Breast epithelium (tissue), 4 donors: ENCODE measurements at regions not wholly inside any gene's neighbourhood (a gene's known extent, or its start where the extent isn't known, plus 50 kb on each side); places are given as distances from the start of the nearest gene placed in this dataset.

Source experiments
- DNase-seq, 2 donors: peaks; one replicate each; pipeline ENCODE4 v3.0.0-alpha.2; 2019; ENCODE audit warnings: low spot score in 2 of 2
- H3K27ac ChIP-seq, 2 donors: fragments of 200-600 bp; sonication (generic) in 1 of 2; one replicate each; pipeline ENCODE4 v1.5.1; 2016 to 2019; ENCODE audit warnings: mild to moderate bottlenecking in 1 of 2
- H3K27me3 ChIP-seq, 2 donors: fragments of 200-600 bp; sonication (generic) in 1 of 2; one replicate each; pipeline versions ENCODE4 v1.5.1 to v1.6.0; 2017 to 2019; ENCODE audit warnings: control low read depth in 1 of 2, mild to moderate bottlenecking in 1 of 2
- H3K36me3 ChIP-seq: fragments of 200-600 bp; one replicate; pipeline ENCODE4 v1.5.1; 2019
- H3K4me1 ChIP-seq, 2 donors: fragments of 200-600 bp; sonication (generic); one replicate each; pipeline ENCODE4 v1.5.1; 2016 to 2019; ENCODE audit warnings: control low read depth in 1 of 2
- H3K4me3 ChIP-seq, 3 donors: fragments of 200-600 bp; sonication (generic); 1 replicate in 2 of 3; 2 replicates in 1 of 3; pipeline ENCODE4 v1.5.1; 2016 to 2019; ENCODE audit warnings: mild to moderate bottlenecking in 3 of 3, moderate library complexity in 2 of 3
- H3K9me3 ChIP-seq, 2 donors: fragments of 200-600 bp; sonication (generic) in 1 of 2; one replicate each; pipeline ENCODE4 v1.5.1; 2016 to 2019; ENCODE audit warnings: control low read depth in 1 of 2
- POLR2A ChIP-seq: fragments of 450-650 bp; IDR thresholded peaks from one replicate; pipeline ENCODE4 v1.6.1; 2016; ENCODE audit warnings: antibody characterized with exemption, mild to moderate bottlenecking, moderate library complexity
- POLR2AphosphoS5 ChIP-seq, 3 donors: sonication (generic); formaldehyde crosslinking; IDR thresholded peaks; one replicate each; pipeline ENCODE4 v1.6.1; 2017; ENCODE audit warnings: antibody characterized with exemption in 3 of 3
- intact Hi-C: fragments of 100-400 bp; cut with DNase I; formaldehyde crosslinking; loops from one replicate; pipeline ENCODE4 v1.15.1; 2023; ENCODE audit warnings: low total_unique reads
- TF ChIP-seq, protein P1 (sequence below), 3 donors: fragments of 450-650 bp; IDR thresholded peaks; one replicate each; pipeline ENCODE4 v1.5.1; 2016 to 2017; ENCODE audit warnings: antibody characterized with exemption in 3 of 3, mild to moderate bottlenecking in 3 of 3, moderate library complexity in 3 of 3

DNA sequence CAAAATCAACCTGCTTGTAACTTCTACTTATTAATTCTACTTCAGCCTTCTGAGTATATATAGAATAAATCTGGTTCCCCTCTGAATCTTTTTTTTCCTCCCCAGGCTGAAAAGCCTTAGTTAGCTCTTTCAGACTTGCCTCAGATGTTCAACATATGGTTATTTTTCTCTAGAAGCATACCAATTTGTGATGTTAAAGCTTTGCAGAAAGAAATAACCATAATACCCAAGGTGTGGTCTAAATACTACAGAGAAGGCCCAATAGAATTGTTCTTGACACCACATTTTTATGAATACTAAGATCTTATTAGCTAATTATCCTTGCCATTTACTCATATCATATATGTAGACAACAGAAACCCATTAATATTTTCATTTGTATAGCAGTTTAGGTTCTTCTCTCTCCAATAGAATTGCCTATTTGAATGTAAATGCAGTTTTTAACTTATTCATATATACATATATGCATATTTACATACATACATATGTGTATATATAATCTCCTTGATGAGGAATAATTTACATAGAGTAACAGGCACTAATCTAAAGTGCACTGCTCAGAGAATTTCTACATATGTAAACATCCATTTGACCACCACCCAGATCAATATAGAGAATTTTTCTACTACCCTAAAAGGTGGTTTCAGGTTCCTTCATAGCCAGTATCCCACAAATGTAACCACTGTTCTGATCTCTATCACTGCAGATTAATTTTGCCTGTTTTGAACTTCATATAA lies 175.2 kb upstream of the IVNS1ABP start:
- no peak for DNase-seq
- Histone ChIP-seq H3K4me1 (no peaks in the 10 kb centered on the region), H3K27me3 (no peaks in the 10 kb centered on the region), H3K4me3 (no peak overlapping the region), H3K9me3 (no peaks in the 10 kb centered on the region), H3K36me3 (no peaks in the 10 kb centered on the region), H3K27ac (no peak overlapping the region)
- no peak for TF ChIP-seq POLR2A
- TF ChIP-seq, protein P1, sequence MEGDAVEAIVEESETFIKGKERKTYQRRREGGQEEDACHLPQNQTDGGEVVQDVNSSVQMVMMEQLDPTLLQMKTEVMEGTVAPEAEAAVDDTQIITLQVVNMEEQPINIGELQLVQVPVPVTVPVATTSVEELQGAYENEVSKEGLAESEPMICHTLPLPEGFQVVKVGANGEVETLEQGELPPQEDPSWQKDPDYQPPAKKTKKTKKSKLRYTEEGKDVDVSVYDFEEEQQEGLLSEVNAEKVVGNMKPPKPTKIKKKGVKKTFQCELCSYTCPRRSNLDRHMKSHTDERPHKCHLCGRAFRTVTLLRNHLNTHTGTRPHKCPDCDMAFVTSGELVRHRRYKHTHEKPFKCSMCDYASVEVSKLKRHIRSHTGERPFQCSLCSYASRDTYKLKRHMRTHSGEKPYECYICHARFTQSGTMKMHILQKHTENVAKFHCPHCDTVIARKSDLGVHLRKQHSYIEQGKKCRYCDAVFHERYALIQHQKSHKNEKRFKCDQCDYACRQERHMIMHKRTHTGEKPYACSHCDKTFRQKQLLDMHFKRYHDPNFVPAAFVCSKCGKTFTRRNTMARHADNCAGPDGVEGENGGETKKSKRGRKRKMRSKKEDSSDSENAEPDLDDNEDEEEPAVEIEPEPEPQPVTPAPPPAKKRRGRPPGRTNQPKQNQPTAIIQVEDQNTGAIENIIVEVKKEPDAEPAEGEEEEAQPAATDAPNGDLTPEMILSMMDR (IDR thresholded peaks at IDR 0.05), result no peak
- TF ChIP-seq POLR2AphosphoS5 (IDR thresholded peaks at IDR 0.05), result no peak
- intact Hi-C loops, result no loop called here

DNA sequence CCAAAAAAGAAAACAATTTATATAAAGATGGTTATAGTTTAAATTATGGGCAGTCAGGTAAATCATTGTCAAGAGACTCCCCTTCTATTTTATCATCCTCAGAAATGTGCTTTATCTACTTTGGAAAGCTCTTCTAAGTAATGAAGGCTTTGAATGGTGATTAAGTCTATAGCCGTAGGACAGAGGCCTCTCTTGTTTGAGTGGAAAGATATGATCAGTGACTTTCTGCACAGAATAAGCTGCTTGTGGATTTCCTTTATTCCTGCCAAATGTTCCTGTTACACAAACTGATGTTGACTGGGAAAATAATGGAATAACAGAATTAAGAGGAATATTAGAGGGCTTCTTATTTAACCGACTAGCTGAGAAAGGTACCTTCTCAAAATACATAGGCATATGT lies 174.6 kb upstream of the IVNS1ABP start:
- DNase-seq, result no peak
- no peak overlapping the region for H3K27ac ChIP-seq
- no peaks in the 10 kb centered on the region for H3K9me3 ChIP-seq
- H3K4me3 ChIP-seq, result no peak overlapping the region
- H3K4me1 ChIP-seq, result no peaks in the 10 kb centered on the region
- no peak for TF ChIP-seq POLR2AphosphoS5 (IDR thresholded peaks at IDR 0.05)
- TF ChIP-seq POLR2A, result no peak
- TF ChIP-seq, protein P1 (IDR thresholded peaks at IDR 0.05), result no peak
- H3K36me3 ChIP-seq, result no peaks in the 10 kb centered on the region
- intact Hi-C loops, result no loop called here
- H3K27me3 ChIP-seq, result no peaks in the 10 kb centered on the region

DNA sequence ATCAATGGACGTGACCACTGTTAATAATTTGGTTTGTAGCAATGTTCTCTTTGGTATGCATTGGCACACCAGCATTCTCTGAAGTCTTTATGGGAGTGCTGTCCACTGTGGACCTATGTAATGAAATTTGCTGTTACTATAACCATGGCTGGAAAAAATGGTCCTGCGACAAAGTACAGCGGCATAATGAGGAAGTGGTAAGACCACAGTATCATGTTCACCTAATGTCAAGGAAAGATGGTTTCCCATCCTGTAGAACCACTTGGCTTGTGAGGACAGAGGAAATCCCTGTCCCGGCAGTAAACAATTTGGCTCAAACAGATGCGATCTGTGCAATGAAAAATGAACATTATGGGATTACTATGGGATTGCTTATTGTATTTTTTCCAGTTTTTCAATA lies 173.9 kb upstream of the IVNS1ABP start:
- H3K27me3 ChIP-seq, result no peaks in the 10 kb centered on the region
- no peaks in the 10 kb centered on the region for H3K9me3 ChIP-seq
- intact Hi-C loops, result no loop called here
- H3K4me3 ChIP-seq, result no peak overlapping the region
- no peak for TF ChIP-seq POLR2A
- no peak for DNase-seq
- H3K36me3 ChIP-seq, result no peaks in the 10 kb centered on the region
- H3K4me1 ChIP-seq, result no peaks in the 10 kb centered on the region
- H3K27ac ChIP-seq, result no peak overlapping the region

DNA sequence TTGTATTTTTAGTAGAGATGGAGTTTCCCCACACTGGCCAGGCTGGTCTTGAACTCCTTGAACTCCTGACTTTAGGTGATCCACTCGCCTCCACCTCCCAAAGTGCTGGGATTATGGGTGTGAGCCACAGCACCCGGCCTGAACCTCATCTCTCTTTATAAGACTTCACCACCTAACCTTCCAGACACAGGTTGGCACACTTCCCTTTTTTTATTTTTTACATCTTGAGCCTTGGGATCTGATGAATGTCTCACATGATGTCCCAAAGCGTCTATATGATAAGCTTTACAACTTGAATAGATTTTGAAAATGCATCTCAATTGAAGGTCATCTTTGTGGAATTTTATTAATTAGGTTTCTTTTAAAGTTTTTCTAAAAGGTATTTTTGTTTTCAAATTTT lies 172.4 kb upstream of the IVNS1ABP start:
- H3K4me1 ChIP-seq, result no peaks in the 10 kb centered on the region
- DNase-seq, result no peak
- intact Hi-C loops, result no loop called here

DNA sequence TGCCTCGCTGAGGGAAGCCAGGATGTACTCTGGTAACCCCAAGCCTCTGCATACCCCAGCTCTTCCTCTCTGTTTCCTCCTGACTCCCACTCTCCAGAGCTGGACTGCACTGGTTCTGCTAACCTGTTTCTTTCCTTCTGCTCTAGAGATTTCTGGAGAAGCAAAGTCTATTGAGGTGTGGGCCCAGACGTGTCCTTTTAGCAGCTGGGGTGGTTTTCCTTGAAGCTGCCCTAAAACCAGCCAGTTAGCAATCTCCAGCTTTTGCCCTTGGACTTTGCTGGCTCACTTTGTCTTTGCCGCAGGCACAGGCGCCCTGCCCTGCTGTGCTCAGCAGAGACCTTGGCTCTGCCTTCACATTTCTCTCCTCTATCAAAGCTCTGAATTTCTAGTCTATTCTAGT lies 171.8 kb upstream of the IVNS1ABP start:
- H3K36me3 ChIP-seq, result no peaks in the 10 kb centered on the region
- H3K9me3 ChIP-seq, result no peaks in the 10 kb centered on the region
- H3K4me1 ChIP-seq, result no peaks in the 10 kb centered on the region
- DNase-seq, result no peak
- H3K4me3 ChIP-seq, result no peak overlapping the region
- peak overlapping the region in 1 of 2 donors; percentile 2 for H3K27ac ChIP-seq
- no peaks in the 10 kb centered on the region for H3K27me3 ChIP-seq
- intact Hi-C loops, result no loop called here
- TF ChIP-seq, protein P1 (IDR thresholded peaks at IDR 0.05), result no peak
- TF ChIP-seq POLR2A (no peak), POLR2AphosphoS5 (IDR thresholded peaks at IDR 0.05) (no peak)

More for the DNA sequence above, 172.4 kb upstream of the IVNS1ABP start:
- H3K4me3 ChIP-seq, result no peak overlapping the region
- H3K9me3 ChIP-seq, result no peaks in the 10 kb centered on the region
- H3K36me3 ChIP-seq, result no peaks in the 10 kb centered on the region
- peak overlapping the region in 1 of 2 donors; percentile 2 for H3K27ac ChIP-seq
- TF ChIP-seq POLR2AphosphoS5 (IDR thresholded peaks at IDR 0.05), result no peak
- TF ChIP-seq POLR2A, result no peak
- TF ChIP-seq, protein P1 (IDR thresholded peaks at IDR 0.05), result no peak
- no peaks in the 10 kb centered on the region for H3K27me3 ChIP-seq
